ENCODE measurements at regions not wholly inside any gene's neighbourhood (a gene's known extent, or its start where the extent isn't known, plus 50 kb on each side); places are given as distances from the start of the nearest gene placed in this dataset.

GRCh38 chr6:41423002-41423401 is 87.6 kb downstream of the NCR2 start:
- Histone ChIP-seq H3K9me3 (ENCODE audit: low read length) (no peaks in the 10 kb centered on the region), H3K4me3 (ENCODE audit: low read length) (no peak overlapping the region), H3K4me1 (ENCODE audit: insufficient read depth, low read length) (peaks cover 4% of the 10 kb centered on the region), H3K27me3 (ENCODE audit: insufficient read depth, low read length) (peaks cover 70% of the 10 kb centered on the region), H2AFZ (ENCODE audit: low read depth, low read length) (no peak overlapping the region), H3K36me3 (ENCODE audit: insufficient read depth, low read length) (no peaks in the 10 kb centered on the region)

GRCh38 chr6:41424370-41425058 is 89.1 kb downstream of the NCR2 start:
- Histone ChIP-seq H3K36me3 (ENCODE audit: insufficient read depth, low read length) (no peaks in the 10 kb centered on the region), H3K4me1 (ENCODE audit: insufficient read depth, low read length) (peaks cover 6% of the 10 kb centered on the region), H3K9me3 (ENCODE audit: low read length) (no peaks in the 10 kb centered on the region), H3K27me3 (ENCODE audit: insufficient read depth, low read length) (peaks cover 70% of the 10 kb centered on the region), H3K4me3 (ENCODE audit: low read length) (no peak overlapping the region), H2AFZ (ENCODE audit: low read depth, low read length) (no peak overlapping the region)

- H3K27me3 ChIP-seq (ENCODE audit: insufficient read depth, low read length) = peaks cover 73% of the 10 kb centered on the region
- H3K4me1 ChIP-seq (ENCODE audit: insufficient read depth, low read length) = peaks cover 6% of the 10 kb centered on the region
- H3K9me3 ChIP-seq (ENCODE audit: low read length) = no peaks in the 10 kb centered on the region
- H3K36me3 ChIP-seq (ENCODE audit: insufficient read depth, low read length) = no peaks in the 10 kb centered on the region
- no peak overlapping the region for H2AFZ ChIP-seq (ENCODE audit: low read depth, low read length)
- no peak overlapping the region for H3K4me3 ChIP-seq (ENCODE audit: low read length)
Measured at GRCh38 chr6:41425511-41425910, 90.1 kb downstream of the NCR2 start.

- Histone ChIP-seq H3K27me3 (ENCODE audit: insufficient read depth, low read length) (peaks cover 72% of the 10 kb centered on the region), H3K9me3 (ENCODE audit: low read length) (no peaks in the 10 kb centered on the region), H3K4me3 (ENCODE audit: low read length) (no peak overlapping the region), H3K4me1 (ENCODE audit: insufficient read depth, low read length) (peaks cover 6% of the 10 kb centered on the region), H3K36me3 (ENCODE audit: insufficient read depth, low read length) (no peaks in the 10 kb centered on the region), H2AFZ (ENCODE audit: low read depth, low read length) (no peak overlapping the region)
Measured at GRCh38 chr6:41426438-41426851, 91.0 kb downstream of the NCR2 start.

- no peak overlapping the region for H3K4me3 ChIP-seq (ENCODE audit: low read length)
Measured at GRCh38 chr6:41426888-41427641, 91.7 kb downstream of the NCR2 start.

GRCh38 chr6:41427642-41428335 is 92.4 kb downstream of the NCR2 start:
- H3K27me3 ChIP-seq (ENCODE audit: insufficient read depth, low read length) = peaks cover 68% of the 10 kb centered on the region
- peak overlapping the region; percentile 6 for H3K4me3 ChIP-seq (ENCODE audit: low read length)

More at GRCh38 chr6:41426888-41427641, 91.7 kb downstream of the NCR2 start:
- Histone ChIP-seq H3K27me3 (ENCODE audit: insufficient read depth, low read length) (peaks cover 71% of the 10 kb centered on the region), H2AFZ (ENCODE audit: low read depth, low read length) (no peak overlapping the region), H3K9me3 (ENCODE audit: low read length) (no peaks in the 10 kb centered on the region), H3K4me1 (ENCODE audit: insufficient read depth, low read length) (peaks cover 6% of the 10 kb centered on the region), H3K36me3 (ENCODE audit: insufficient read depth, low read length) (no peaks in the 10 kb centered on the region)

GRCh38 chr6:41428336-41428995 is 93.1 kb downstream of the NCR2 start:
- peak overlapping the region; percentile 6 for H3K4me3 ChIP-seq (ENCODE audit: low read length)
- no peaks in the 10 kb centered on the region for H3K9me3 ChIP-seq (ENCODE audit: low read length)
- H3K36me3 ChIP-seq (ENCODE audit: insufficient read depth, low read length) = no peaks in the 10 kb centered on the region
- H2AFZ ChIP-seq (ENCODE audit: low read depth, low read length) = peak overlapping the region; percentile 22
- H3K27me3 ChIP-seq (ENCODE audit: insufficient read depth, low read length) = peaks cover 65% of the 10 kb centered on the region
- H3K4me1 ChIP-seq (ENCODE audit: insufficient read depth, low read length) = peaks cover 6% of the 10 kb centered on the region

More at GRCh38 chr6:41427642-41428335, 92.4 kb downstream of the NCR2 start:
- Histone ChIP-seq H3K36me3 (ENCODE audit: insufficient read depth, low read length) (no peaks in the 10 kb centered on the region), H3K9me3 (ENCODE audit: low read length) (no peaks in the 10 kb centered on the region), H3K4me1 (ENCODE audit: insufficient read depth, low read length) (peaks cover 6% of the 10 kb centered on the region), H2AFZ (ENCODE audit: low read depth, low read length) (peak overlapping the region; percentile 22)

GRCh38 chr6:41428996-41429421 is 93.6 kb downstream of the NCR2 start:
- H3K4me1 ChIP-seq (ENCODE audit: insufficient read depth, low read length) = peaks cover 6% of the 10 kb centered on the region
- peaks cover 65% of the 10 kb centered on the region for H3K27me3 ChIP-seq (ENCODE audit: insufficient read depth, low read length)
- H2AFZ ChIP-seq (ENCODE audit: low read depth, low read length) = no peak overlapping the region
- no peak overlapping the region for H3K4me3 ChIP-seq (ENCODE audit: low read length)
- no peaks in the 10 kb centered on the region for H3K9me3 ChIP-seq (ENCODE audit: low read length)
- no peaks in the 10 kb centered on the region for H3K36me3 ChIP-seq (ENCODE audit: insufficient read depth, low read length)

GRCh38 chr6:41429506-41430504 is 94.4 kb downstream of the NCR2 start:
- Histone ChIP-seq H3K36me3 (ENCODE audit: insufficient read depth, low read length) (no peaks in the 10 kb centered on the region), H3K4me3 (ENCODE audit: low read length) (no peak overlapping the region), H3K4me1 (ENCODE audit: insufficient read depth, low read length) (peaks cover 6% of the 10 kb centered on the region), H2AFZ (ENCODE audit: low read depth, low read length) (no peak overlapping the region), H3K9me3 (ENCODE audit: low read length) (no peaks in the 10 kb centered on the region), H3K27me3 (ENCODE audit: insufficient read depth, low read length) (peaks cover 65% of the 10 kb centered on the region)

GRCh38 chr6:41430875-41431274 is 95.5 kb downstream of the NCR2 start:
- H3K36me3 ChIP-seq (ENCODE audit: insufficient read depth, low read length) = no peaks in the 10 kb centered on the region
- H3K4me3 ChIP-seq (ENCODE audit: low read length) = no peak overlapping the region
- no peaks in the 10 kb centered on the region for H3K9me3 ChIP-seq (ENCODE audit: low read length)
- H3K4me1 ChIP-seq (ENCODE audit: insufficient read depth, low read length) = peaks cover 6% of the 10 kb centered on the region
- H3K27me3 ChIP-seq (ENCODE audit: insufficient read depth, low read length) = peaks cover 56% of the 10 kb centered on the region
- no peak overlapping the region for H2AFZ ChIP-seq (ENCODE audit: low read depth, low read length)

- H3K27me3 ChIP-seq (ENCODE audit: insufficient read depth, low read length) = peaks cover 42% of the 10 kb centered on the region
- no peaks in the 10 kb centered on the region for H3K36me3 ChIP-seq (ENCODE audit: insufficient read depth, low read length)
- no peak overlapping the region for H3K4me3 ChIP-seq (ENCODE audit: low read length)
- no peaks in the 10 kb centered on the region for H3K9me3 ChIP-seq (ENCODE audit: low read length)
- peaks cover 6% of the 10 kb centered on the region for H3K4me1 ChIP-seq (ENCODE audit: insufficient read depth, low read length)
- H2AFZ ChIP-seq (ENCODE audit: low read depth, low read length) = no peak overlapping the region
Measured at GRCh38 chr6:41432280-41432679, 96.9 kb downstream of the NCR2 start.

All from neuron (in vitro differentiated cells).